Effector CD4-positive, alpha-beta T cell (primary cell): ENCODE measurements at regions not wholly inside any gene's neighbourhood (a gene's known extent, or its start where the extent isn't known, plus 50 kb on each side); places are given as distances from the start of the nearest gene placed in this dataset.
A peak's percentile ranks its signal among the peaks of the same experiment; 100 is the strongest.
"Not testable (repeated sequence)": the region's sequence is repeated elsewhere in the genome, so short reads cannot be mapped to it uniquely, and the experiment has no call there.

Source experiments
- DNase-seq: peaks from one replicate; pipeline ENCODE4 v3.0.0-alpha.2; 2020

DNA sequence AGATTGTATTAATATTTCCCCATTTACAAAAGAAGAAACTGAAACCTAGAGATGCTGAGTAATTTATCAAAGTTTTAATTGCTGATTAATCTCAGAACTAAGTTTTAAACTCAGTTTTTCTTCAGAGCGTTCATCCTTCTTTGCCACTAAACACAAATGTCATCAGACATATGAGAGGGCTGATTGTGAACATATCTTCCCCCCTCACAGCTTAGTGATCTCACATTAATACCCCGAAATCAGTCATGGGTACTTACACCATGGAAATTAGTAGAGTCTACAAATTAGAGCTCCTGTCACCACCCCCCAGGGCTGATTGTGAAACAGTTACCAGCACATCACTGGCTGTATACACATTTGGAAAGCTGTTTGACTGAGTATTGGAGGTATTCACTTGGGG, 189.3 kb upstream of the SGO1 start:
- DNase-seq: no peak

DNA sequence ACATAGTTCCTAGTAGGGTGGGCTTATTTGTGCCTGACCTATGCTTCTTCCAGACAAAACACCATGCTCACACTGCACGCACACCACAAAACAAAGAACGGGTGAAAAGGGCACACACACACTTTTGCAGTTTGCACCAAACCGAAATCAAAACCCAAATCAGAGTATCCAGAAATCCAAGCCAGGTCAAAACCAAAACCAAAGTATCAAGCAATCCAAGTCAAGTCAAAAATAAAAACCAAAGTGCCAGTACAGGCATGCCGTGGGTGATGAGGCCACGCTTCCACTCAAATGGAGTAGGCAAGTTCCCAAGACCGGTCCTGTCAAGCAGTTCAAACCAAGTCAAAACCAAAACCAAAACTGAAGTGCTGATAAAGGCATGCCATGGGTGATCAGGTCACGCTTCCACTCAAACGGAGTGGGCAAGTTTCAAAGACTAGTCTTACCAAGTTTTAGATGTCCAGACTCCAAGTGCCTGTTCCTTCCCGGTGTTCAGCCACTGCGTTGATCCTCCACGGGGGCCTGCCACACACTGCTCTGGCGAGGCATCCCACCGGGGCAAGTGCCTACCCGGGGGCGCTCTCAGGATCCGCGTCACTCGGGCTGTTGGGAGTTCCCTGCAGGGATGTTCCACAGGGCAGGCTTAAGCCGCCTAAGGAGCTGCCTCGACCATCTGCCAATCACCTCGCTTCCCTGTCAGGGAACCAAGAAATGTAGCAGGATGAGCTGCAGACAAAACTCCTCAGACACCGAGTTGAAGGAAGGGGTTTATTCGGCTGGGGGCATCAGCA, 184.5 kb upstream of the SGO1 start:
- not testable (repeated sequence) for DNase-seq

GRCh38 chr3:20361000-20361399, 175.0 kb upstream of the SGO1 start:
- DNase-seq: no peak

DNA sequence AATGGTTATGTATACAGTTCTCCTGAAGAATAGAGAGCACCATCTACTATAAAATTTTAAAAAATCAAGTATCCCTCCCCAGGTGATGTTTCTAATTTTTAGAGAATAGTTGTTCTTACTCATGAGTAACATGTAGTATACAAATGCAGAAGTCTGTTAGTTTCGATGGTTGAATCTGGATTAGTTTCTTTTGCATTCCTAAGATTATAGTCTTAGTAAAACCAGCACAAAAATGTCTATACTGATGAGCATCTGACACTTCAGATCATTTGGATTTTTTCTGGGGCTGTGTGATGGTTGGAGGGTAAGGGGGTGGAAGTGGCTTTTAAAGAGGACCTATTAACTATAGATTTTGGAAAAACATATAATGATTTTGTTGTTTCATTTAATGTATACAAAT, 167.3 kb upstream of the SGO1 start:
- no peak for DNase-seq

DNA sequence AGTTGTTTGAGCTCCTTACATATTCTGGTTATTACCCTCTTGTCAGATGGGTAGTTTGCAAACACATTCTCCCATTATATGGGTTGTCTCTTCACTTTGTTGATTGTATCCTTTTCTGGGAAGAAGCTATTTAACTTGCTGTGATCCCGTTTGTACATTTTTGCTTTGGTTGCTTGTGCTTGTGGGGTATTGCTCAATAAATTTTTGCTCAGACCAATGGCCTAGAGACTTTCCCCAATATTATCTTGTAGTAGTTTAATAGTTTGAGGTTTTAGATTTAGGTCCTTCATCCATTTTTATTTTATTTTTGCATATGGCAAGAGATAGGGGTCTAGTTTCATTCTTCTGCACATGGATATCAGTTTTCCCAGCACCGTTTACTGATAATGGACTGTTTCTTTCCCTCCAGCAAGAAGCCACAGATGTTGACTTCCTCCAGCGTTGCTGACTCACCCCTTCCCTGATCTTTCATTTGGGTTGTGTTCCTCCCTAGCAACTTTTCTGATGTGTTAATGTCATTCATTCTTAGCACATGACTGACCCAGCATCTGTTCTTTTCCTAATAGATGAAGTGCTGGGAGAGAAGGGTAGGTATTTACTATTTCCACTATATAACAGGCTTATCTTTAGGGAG, 166.7 kb upstream of the SGO1 start:
- no peak for DNase-seq

GRCh38 chr3:20350449-20350848, 164.4 kb upstream of the SGO1 start:
- DNase-seq: no peak

DNA sequence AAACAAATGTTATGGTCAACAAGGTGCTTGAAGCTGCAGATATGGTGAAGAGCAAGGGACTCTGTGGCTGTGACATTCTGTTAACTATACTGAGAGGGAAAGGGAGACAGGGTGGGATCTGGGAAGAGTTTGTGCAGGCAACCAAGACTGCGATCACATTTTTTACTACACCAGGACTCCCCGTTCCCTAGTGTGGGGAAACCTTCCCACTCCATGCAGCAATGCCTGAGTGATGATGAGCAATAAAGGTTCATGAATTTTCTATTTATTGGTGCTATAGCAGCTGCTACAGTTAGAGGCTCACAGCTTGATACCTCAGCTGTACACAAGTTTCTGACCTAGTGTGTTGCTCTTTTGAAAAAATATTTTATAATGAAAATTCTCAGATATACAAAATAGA, 160.9 kb upstream of the SGO1 start:
- DNase-seq: no peak

- no peak for DNase-seq
Observed at GRCh38 chr3:20346369-20346768, 160.4 kb upstream of the SGO1 start.

GRCh38 chr3:20344400-20344959, 158.5 kb upstream of the SGO1 start:
- no peak for DNase-seq

DNA sequence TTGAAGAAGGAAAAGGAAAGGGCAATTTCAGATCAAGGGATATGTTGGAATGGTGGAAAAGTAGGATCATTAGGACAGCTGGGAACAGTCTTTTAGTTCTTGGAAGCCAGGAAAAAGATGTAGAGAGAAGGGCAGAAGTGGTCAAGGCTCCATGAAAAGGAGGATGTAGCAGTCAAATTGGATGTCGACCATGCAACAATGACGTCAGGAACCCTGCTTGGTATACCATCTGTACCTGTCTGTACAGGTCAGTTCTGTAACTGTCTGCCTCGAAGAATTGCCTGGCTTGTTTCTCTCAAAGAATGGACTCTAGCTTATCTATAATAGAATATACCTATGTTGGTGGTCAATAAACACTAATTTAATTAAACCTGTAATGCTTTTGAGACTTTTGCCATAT, 157.8 kb upstream of the SGO1 start:
- DNase-seq: no peak

GRCh38 chr3:20340324-20340928, 154.4 kb upstream of the SGO1 start:
- DNase-seq: peak; percentile 33

- DNase-seq: no peak
Observed at GRCh38 chr3:20336572-20336971, 150.6 kb upstream of the SGO1 start.

GRCh38 chr3:20334842-20335241, 148.8 kb upstream of the SGO1 start:
- DNase-seq: no peak

DNA sequence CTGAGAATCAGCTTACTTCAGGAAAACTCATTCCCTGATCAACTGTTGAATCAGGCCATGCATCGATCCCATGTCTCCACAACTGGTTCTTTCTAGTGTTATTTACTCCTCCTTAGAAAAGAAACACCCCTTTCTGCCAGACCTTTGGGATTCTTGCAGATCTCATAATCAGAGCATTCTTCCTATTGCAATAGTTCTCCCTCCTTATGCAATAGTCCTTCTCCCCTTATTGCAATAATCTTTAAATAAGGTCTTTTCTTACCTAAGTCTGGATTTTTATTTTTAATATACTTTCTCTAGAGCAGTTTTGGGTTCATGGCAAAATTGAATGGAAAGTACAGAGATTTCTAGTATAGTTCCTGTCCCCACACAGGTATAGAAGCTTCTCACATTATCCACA, 141.9 kb upstream of the SGO1 start:
- DNase-seq: no peak

- DNase-seq: no peak
Observed at GRCh38 chr3:20326541-20326940, 140.5 kb upstream of the SGO1 start.

DNA sequence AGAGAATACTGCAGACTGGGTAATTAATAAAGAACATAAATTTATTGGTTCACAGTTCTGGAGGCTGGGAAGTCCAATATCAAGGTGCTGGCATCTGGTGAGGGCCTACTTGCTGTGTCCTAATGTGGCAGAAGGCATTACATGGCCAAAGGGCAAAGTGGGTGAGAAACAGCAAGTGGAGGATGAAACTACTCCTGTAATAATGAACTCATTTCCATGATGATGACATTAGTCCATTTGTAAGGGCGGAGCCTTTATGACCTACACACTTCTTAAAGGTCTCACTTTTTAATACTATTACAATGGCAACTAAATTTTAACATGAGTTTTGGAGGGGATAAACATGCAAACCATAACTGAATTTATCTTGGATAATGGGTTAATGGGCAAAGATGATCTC, 139.6 kb upstream of the SGO1 start:
- DNase-seq: no peak

- no peak for DNase-seq
Observed at GRCh38 chr3:20324664-20325478, 138.9 kb upstream of the SGO1 start.

- DNase-seq: no peak
Observed at GRCh38 chr3:20323307-20323927, 137.4 kb upstream of the SGO1 start.

DNA sequence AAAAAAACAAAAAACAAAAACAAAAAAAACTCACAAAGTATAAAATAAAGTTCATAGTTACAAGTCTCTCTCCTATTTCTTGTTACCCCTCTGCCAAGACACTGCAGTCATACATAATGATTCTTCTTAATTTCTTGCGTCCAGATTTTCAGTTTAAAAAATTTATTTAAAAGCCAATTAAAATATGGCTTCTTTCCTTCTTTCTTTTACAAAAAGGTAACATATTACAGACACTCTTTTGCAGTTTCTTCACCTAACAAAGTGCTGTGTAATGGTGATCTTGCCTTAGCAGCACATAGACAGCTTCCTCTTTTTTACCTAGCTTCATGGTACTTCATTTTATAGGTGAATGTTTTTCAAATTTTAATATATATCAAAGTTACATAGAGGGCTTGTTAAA, 136.1 kb upstream of the SGO1 start:
- DNase-seq: no peak

- DNase-seq: no peak
Observed at GRCh38 chr3:20321391-20322047, 135.5 kb upstream of the SGO1 start.

DNA sequence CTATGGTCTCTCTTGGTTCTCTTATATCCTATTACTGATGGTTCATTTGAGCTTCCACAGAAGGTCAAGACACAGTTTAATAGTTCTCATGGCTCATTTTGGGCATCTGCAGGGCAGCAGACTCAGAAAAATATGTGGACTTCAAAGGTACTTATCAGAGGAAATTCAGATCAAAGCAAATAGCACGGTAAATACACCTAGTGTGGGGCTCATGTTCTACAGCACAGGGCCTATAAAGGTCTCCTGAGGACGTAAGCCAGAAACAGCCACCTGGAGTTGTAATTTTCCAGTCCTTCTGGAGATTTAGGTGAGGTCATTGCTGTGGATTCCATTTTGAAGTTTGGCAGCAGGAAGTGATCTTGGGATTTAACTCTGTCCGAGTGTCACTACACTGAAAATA, 134.5 kb upstream of the SGO1 start:
- DNase-seq: no peak

DNA sequence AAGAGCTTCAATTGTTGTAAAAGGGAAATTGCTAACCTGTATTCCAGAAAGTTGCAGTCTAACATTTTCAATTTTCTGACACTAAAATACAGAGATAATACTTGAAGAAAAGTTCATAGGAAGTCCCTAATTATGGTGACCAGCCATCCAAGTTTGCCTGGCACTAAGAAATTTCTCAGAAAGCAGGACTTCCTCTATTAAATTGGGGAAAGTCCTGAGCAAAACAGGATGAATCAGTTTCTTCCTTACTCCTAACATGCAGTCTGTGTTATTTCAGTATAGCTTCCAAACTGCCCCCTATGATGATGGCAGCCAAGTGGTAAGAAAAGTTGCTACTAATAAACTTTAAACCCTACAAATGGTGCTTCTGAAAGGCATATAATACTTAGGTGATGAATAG, 133.5 kb upstream of the SGO1 start:
- DNase-seq: no peak
